GM19328 (cell line): ENCODE measurements at regions not wholly inside any gene's neighbourhood (a gene's known extent, or its start where the extent isn't known, plus 50 kb on each side); places are given as distances from the start of the nearest gene placed in this dataset.

Source experiments
- ATAC-seq: cut with Tn5 transposase; IDR thresholded peaks from one replicate; pipeline ENCODE4 v1.9.1; 2021; ENCODE audit warnings: mild to moderate bottlenecking, moderate library complexity; ENCODE audit not compliant: unreplicated experiment

DNA sequence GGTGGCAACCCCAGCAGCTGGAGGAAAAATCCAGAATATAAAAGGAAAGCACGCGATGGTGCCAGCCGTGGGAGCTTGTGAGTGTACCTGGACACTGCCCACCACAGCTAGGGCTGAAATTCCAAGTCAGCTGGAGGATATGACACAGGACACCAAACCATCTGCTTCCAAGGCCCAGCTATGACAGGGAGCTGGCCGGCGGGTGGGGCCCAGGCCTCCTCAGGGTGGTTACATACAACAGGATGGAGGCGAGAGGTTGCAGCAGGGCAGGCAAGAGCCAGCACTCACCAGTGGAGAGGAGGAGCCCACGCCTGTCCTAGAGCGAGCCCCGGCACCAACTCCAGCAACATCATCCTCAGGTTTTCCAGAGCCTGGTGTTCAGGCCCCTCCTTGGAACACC, 163.2 kb upstream of the RPL38 start:
- ATAC-seq = no peak

- no peak for ATAC-seq
Observed at GRCh38 chr17:74040729-74041128, 162.7 kb upstream of the RPL38 start.

GRCh38 chr17:74041869-74042640, 161.4 kb upstream of the RPL38 start:
- no peak for ATAC-seq

GRCh38 chr17:74042744-74043486, 160.6 kb upstream of the RPL38 start:
- ATAC-seq = no peak

DNA sequence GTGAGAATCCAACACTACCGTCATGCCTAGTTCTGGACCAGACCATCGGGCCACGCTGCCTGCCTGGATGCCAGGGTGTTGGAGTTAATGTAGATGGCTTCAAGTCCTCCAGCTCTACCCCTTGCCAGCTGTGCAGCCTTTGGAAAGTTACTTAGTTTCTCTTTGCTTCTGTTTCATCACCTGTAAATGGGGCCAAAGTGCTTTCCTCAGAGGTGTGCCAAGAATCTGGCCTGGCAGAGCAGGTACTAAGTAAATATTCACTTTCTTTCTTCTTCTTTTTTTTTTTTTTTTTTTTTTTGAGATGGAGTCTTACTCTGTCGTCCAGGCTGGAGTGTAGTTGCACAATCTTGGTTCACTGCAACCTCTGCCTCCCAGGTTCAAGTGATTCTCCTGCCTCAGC, 159.5 kb upstream of the RPL38 start:
- ATAC-seq = no peak

GRCh38 chr17:74045608-74046280, 157.7 kb upstream of the RPL38 start:
- no peak for ATAC-seq

GRCh38 chr17:74049167-74049966, 154.1 kb upstream of the RPL38 start:
- no peak for ATAC-seq

- ATAC-seq = no peak
Observed at GRCh38 chr17:74049967-74050458, 153.5 kb upstream of the RPL38 start.

GRCh38 chr17:74051348-74051747, 152.1 kb upstream of the RPL38 start:
- no peak for ATAC-seq

DNA sequence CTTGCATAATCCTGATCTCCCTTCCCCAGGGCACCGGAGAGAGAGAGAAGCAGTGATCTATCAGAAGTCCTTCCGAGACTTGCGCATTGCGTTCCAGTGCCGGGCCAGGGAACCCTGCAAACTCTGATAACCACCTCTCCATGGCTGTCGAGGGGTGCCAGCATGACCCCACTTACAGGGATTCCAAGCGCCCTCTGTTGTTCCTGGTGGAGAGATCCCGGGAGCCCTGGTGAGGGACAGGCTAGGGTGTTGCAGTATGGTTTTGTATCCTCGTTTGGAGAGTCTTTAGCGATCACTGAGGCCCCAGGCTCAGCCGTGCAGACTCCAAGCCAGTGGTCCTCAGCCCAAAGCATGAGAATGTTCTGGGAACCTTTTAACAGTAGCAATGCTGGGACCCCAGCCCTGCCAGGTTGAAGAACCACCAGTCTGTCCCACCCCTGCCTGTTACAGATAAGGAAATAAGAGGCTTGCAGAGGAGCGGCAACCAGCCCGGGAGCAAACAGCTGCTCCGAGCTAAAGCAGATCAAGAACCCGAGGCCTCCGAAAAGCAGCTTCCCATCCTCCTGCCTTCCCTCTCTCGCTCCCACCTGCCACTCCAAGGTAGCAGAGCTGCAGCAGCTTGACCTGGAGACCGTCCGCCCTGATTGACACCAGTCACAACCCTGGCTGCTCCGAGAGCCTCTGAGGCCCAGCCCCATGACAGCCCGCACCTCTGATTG, 150.3 kb upstream of the RPL38 start:
- no peak for ATAC-seq

DNA sequence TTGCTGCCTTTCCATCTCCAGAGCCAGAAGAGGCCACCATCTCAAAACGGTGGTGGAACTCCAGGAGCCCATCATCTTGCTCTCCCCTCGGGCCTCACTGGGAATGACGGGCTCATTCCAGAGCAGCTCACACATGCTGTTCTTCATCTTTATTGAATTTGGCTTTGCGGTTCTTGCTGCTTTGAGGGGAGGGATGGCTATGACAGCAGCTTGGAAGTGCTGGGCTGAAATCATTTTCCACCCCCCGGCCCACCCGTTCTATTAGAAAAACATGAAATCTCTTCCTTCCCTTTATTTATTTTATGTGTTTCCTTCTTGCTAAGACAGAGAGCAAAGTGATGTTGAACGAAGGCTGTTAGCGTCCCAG, 149.8 kb upstream of the RPL38 start:
- no peak for ATAC-seq

DNA sequence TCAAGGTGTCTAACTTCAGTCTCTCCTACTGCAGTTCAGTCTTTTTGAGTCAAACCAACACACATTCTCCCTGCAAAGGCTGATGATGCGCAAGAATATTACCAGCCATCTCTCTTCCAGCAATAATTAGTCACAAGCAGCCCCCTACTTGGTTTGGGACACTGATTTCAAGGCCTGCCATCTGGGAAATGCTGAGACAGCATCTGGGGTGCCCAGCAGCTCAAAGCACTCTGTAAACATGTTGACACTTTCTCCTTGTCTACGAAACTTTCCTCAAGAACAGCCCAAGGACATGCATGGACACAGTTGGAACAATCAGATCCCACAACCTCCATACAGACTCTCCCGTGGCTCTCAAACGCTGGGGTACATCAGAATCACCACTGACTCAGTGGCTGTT, 149.2 kb upstream of the RPL38 start:
- no peak for ATAC-seq

GRCh38 chr17:74055508-74056160, 147.8 kb upstream of the RPL38 start:
- ATAC-seq = no peak

GRCh38 chr17:74059479-74060240, 143.8 kb upstream of the RPL38 start:
- ATAC-seq = no peak

DNA sequence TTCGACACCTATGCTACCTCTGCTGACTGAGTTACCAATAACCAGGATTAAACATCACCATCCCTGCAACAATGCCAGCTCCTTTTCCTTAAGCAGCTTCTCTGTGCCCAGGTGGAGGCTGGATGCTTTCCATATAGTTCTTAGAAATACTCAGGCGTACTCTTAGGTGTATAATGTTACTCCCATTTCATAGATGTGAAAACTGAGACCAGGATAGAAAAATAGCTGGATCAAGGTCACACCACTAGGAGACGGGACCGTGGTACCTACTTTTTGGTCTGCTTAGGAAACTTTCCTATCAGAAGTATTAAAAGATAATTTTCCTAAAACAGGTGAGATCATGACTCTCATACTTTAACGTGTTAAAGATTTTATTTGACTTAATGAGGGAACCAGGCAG, 141.7 kb upstream of the RPL38 start:
- no peak for ATAC-seq

DNA sequence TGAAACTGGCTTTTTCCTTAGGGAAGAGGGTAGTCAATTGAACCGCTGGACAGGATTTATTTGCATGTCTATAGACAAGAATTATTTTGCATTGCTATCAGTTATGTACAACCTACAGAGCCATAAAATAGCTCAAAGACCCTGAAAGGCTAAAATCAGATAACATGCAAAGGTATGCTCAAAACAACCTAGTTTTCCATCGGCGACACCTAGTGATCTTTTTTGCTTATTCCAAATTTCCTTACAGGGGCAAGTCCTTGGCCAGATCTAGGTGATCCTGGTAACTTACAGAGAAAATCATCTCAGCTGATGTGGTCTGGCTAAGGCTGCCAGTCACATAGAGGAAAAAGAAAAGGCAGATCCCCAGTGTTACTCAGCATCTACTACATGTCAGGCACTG, 141.2 kb upstream of the RPL38 start:
- no peak for ATAC-seq

DNA sequence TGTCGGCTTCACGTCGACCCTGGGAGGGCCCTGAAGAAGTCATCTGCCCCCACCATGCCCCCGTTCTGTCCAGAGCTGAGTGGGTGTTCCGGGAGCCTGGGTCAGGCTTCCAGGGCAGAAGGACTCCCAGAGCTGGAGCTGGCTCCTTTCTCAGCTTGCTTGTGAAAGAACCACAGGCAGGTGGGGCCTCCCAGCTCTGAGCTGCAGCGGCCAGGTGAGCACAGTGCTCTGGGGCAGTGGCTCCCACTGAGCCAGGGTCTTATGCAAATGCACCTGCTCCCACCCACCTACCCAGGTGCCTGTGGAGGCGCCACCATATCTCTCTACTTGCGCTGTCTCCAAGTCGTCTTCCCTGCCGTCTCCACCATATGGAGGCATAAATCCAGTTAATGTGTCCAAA, 140.0 kb upstream of the RPL38 start:
- no peak for ATAC-seq

- no peak for ATAC-seq
Observed at GRCh38 chr17:74070374-74070773, 133.1 kb upstream of the RPL38 start.
